Heart left ventricle (tissue), 16 donors: ENCODE measurements at regions not wholly inside any gene's neighbourhood (a gene's known extent, or its start where the extent isn't known, plus 50 kb on each side); places are given as distances from the start of the nearest gene placed in this dataset.
A peak's percentile ranks its signal among the peaks of the same experiment; 100 is the strongest.

Experiments used
- ATAC-seq, 4 donors: fragments of 200-7000 bp; cut with Tn5 transposase; one replicate each; pipeline ENCODE4 v1.9.1; 2020 to 2022; ENCODE audit warnings: moderate library complexity in 4 of 4, mild to moderate bottlenecking in 3 of 4, moderate number of reproducible peaks in 1 of 4
- DNase-seq, 5 donors: peaks; one replicate each; pipeline ENCODE4 v3.0.0-alpha.2; 2020
- H3K27ac ChIP-seq, 12 donors: fragments of 200-600 bp; sonication (generic) in 4 of 12; one replicate each; pipeline versions ENCODE4 v1.5.0 to v1.8.0; 2016 to 2022; ENCODE audit warnings: mild to moderate bottlenecking in 2 of 12
- H3K27me3 ChIP-seq, 9 donors: fragments of 200-600 bp; sonication (generic) in 2 of 9; one replicate each; pipeline versions ENCODE4 v1.5.1 to v1.8.0; 2016 to 2022; ENCODE audit warnings: mild to moderate bottlenecking in 3 of 9
- H3K36me3 ChIP-seq, 9 donors: fragments of 200-600 bp; sonication (generic) in 2 of 9; one replicate each; pipeline versions ENCODE4 v1.5.0 to v1.8.0; 2018 to 2022; ENCODE audit warnings: mild to moderate bottlenecking in 2 of 9
- H3K4me1 ChIP-seq, 12 donors: fragments of 200-600 bp; sonication (generic) in 4 of 12; one replicate each; pipeline versions ENCODE4 v1.5.0 to v1.8.0; 2016 to 2022; ENCODE audit warnings: mild to moderate bottlenecking in 3 of 12
- H3K4me3 ChIP-seq, 12 donors: fragments of 200-600 bp; sonication (generic) in 4 of 12; one replicate each; pipeline versions ENCODE4 v1.5.0 to v1.8.0; 2017 to 2022; ENCODE audit warnings: mild to moderate bottlenecking in 9 of 12, moderate library complexity in 4 of 12
- H3K9me3 ChIP-seq, 12 donors: fragments of 200-600 bp; sonication (generic) in 4 of 12; one replicate each; pipeline versions ENCODE4 v1.5.0 to v1.8.0; 2016 to 2022; ENCODE audit warnings: mild to moderate bottlenecking in 1 of 12
- POLR2A ChIP-seq, 2 donors: fragments of 450-650 bp; IDR thresholded peaks; one replicate each; pipeline ENCODE4 v1.6.1; 2017; ENCODE audit warnings: antibody characterized with exemption in 2 of 2, mild to moderate bottlenecking in 2 of 2, moderate library complexity in 2 of 2
- WGBS, 4 donors: extraction: QIAGEN DNeasy Blood & Tissue Kit in 2 of 4; methylation state at CpG; one replicate each; pipeline versions ENCODE4 v1.1.5 to v1.1.7; 2013 to 2018; 5-methylcytosine and 5-hydroxymethylcytosine counted together
- intact Hi-C, 10 donors: fragments of 100-400 bp; cut with DNase I; formaldehyde crosslinking; loops; one replicate each; pipeline versions ENCODE4 v1.11.1 to v1.14.2; 2022
- TF ChIP-seq, protein P1 (sequence below), 12 donors: fragments of 200-600 bp; sonication (generic) in 4 of 12; IDR thresholded peaks; one replicate each; pipeline versions ENCODE4 v1.5.0 to v1.8.0; 2018 to 2022; ENCODE audit warnings: antibody characterized with exemption in 12 of 12, mild to moderate bottlenecking in 5 of 12
- donor health status: ischemic (EF 13 %, LVEDD 7.1; RV severe dilation, severe dysfunction).
- donor health status: healthy with polysubstance abuse.
- donor health status: DM: no; HTN: yes; CAD: no.
- donor health status: DM: no; HTN: no; CAD: no.
- donor health status: ischemic (EF 25% LVEDD 6.9; RV normal size, moderate dysfunction).
- donor health status: ischemic (EF 25% LVEDD 5.7; RV mildly dilated, moderate dysfunction).
- donor health status: healthy.
- donor health status: DM: yes; HTN: yes; CAD: no.
- donor health status: ischemic (EF 35%, LVEDD 5.7; RV mildly dilated, moderate dysfunction).
- donor health status: nonischemic (EF 11% LVEDD 7.7; RV severe dilation, severe dysfunction).
- donor health status: DM: yes; HTN: yes; CAD: no.
- donor health status: PGD.
- donor health status: ischemic (EF 29% LVEDD 5.4; RV normal size, mild dysfunction).
- donor health status: nonischemic (EF 23%, LVEDD 6.1; RV moderate dilation, normal function).

DNA sequence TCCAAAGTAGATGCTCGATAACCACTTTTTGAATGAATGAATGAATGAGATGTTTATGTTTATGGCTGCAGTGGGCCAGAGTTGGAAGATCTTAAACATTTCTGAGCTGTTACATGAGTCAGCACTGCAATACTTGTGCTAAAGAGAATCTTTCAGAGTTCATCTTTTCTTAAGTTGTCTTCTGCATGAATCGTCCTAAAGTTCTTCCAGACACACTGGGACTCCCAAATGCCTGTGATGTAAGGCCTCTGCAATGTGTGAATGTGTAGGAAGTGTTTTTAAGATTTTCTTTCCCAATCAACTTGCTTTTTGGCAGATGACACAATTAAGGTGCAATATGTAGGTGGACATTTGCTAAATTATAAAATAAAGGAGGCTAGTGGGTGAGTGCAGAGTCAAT lies 50.3 kb upstream of the TRIM9 start:
- Histone ChIP-seq H3K27me3 (no peaks in the 10 kb centered on the region), H3K4me3 (no peak overlapping the region), H3K4me1 (no peaks in the 10 kb centered on the region), H3K27ac (no peak overlapping the region), H3K36me3 (no peaks in the 10 kb centered on the region), H3K9me3 (no peaks in the 10 kb centered on the region)
- DNase-seq (no peak), ATAC-seq (no peak)
- intact Hi-C loops, result no loop called here
- WGBS, 4 donors, result 76 to 82% (median 78%) methylated on average over 2 of the region's 2 CpGs
- TF ChIP-seq POLR2A (IDR thresholded peaks at IDR 0.05), result no peak
- TF ChIP-seq, protein P1, sequence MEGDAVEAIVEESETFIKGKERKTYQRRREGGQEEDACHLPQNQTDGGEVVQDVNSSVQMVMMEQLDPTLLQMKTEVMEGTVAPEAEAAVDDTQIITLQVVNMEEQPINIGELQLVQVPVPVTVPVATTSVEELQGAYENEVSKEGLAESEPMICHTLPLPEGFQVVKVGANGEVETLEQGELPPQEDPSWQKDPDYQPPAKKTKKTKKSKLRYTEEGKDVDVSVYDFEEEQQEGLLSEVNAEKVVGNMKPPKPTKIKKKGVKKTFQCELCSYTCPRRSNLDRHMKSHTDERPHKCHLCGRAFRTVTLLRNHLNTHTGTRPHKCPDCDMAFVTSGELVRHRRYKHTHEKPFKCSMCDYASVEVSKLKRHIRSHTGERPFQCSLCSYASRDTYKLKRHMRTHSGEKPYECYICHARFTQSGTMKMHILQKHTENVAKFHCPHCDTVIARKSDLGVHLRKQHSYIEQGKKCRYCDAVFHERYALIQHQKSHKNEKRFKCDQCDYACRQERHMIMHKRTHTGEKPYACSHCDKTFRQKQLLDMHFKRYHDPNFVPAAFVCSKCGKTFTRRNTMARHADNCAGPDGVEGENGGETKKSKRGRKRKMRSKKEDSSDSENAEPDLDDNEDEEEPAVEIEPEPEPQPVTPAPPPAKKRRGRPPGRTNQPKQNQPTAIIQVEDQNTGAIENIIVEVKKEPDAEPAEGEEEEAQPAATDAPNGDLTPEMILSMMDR (IDR thresholded peaks at IDR 0.05), result no peak

DNA sequence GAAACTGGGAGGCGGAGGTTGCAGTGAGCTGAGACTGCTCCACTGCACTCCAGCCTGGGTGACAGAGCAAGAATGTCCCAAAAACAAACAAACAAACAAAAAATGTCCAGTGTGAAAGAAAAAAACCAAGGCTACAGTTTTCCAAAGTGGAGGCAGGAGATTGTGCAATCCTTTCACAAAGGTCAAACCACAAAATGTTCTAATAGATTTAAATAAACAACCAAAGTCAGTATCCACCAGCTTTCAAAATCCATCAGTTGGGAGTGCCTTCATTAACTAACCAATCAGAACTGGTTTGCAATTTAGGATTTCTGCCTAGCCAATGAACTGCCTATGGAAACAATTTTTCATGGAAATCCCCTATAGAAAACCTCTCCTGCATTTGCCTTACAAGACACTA lies 52.3 kb upstream of the TRIM9 start:
- ATAC-seq (no peak), DNase-seq (no peak)
- Histone ChIP-seq H3K27ac (no peak overlapping the region), H3K27me3 (no peaks in the 10 kb centered on the region), H3K36me3 (no peaks in the 10 kb centered on the region), H3K4me1 (no peaks in the 10 kb centered on the region), H3K9me3 (no peaks in the 10 kb centered on the region), H3K4me3 (no peak overlapping the region)
- 50 to 100% (median 95%) methylated on average over 1 of the region's 1 CpG for WGBS, 4 donors
- intact Hi-C loops, result no loop called here
- TF ChIP-seq, protein P1 (IDR thresholded peaks at IDR 0.05), result no peak
- no peak for TF ChIP-seq POLR2A (IDR thresholded peaks at IDR 0.05)

DNA sequence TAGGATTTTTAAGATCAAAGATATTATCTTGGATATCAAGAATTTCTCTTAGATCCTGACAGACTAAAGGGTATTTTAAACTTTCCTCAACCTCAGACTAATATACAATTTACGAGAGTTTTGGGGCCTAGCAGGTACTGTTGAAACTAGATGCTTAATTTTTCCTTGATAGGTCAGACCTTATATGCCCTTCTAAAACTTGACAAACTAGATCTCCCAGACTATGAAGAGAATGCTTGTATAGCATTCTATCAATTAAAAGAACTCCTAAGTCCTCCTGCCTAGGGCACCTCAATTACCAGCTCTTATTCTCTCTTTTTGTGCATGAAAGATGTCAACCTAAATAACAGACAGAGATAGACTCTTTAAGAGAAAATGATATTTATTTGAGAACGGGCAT lies 60.4 kb upstream of the TRIM9 start:
- intact Hi-C loops, result no loop called here
- TF ChIP-seq, protein P1 (IDR thresholded peaks at IDR 0.05), result no peak
- no peak for TF ChIP-seq POLR2A (IDR thresholded peaks at IDR 0.05)
- WGBS, 4 donors, result 76 to 92% (median 86%) methylated on average over 2 of the region's 2 CpGs

DNA sequence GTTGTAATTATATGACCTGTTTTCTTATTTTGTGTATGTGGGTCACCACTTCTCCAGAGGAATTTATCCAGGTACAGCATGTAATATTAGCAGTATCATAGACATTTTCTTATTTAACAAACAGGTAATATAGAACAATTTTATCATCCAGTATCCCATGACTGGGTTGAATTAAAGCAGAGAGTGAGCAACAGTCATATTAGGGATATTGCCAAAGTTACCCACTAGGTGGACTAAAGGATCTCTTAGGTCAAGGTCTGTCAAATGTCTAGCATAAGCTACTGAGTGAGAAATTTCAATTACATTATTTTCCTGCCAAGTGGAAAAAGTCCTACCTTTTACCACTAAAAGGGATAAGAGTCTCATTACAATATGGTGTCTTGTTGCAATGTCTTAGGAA lies 62.1 kb upstream of the TRIM9 start:
- Histone ChIP-seq H3K4me3 (no peak overlapping the region), H3K9me3 (no peaks in the 10 kb centered on the region), H3K27me3 (no peaks in the 10 kb centered on the region), H3K27ac (no peak overlapping the region), H3K4me1 (no peaks in the 10 kb centered on the region), H3K36me3 (no peaks in the 10 kb centered on the region)
- TF ChIP-seq, protein P1 (IDR thresholded peaks at IDR 0.05), result peak in 5 of 12 donors; percentile 8 to 29 (median 15)
- TF ChIP-seq POLR2A (IDR thresholded peaks at IDR 0.05), result no peak
- ATAC-seq (no peak), DNase-seq (no peak)
- intact Hi-C loops, result no loop called here

More for the DNA sequence above, 60.4 kb upstream of the TRIM9 start:
- H3K4me1 ChIP-seq, result no peaks in the 10 kb centered on the region
- no peak overlapping the region for H3K27ac ChIP-seq
- H3K9me3 ChIP-seq, result no peaks in the 10 kb centered on the region
- DNase-seq (no peak), ATAC-seq (no peak)
- no peaks in the 10 kb centered on the region for H3K36me3 ChIP-seq
- no peak overlapping the region for H3K4me3 ChIP-seq
- H3K27me3 ChIP-seq, result no peaks in the 10 kb centered on the region
